IMR-90 (cell line): ENCODE measurements at regions not wholly inside any gene's neighbourhood (a gene's known extent, or its start where the extent isn't known, plus 50 kb on each side); places are given as distances from the start of the nearest gene placed in this dataset.

ENCODE experiments used
- ATAC-seq: fragments of 200-7000 bp; cut with Tn5 transposase; 2 replicates; pipeline ENCODE4 v1.9.1; 2020; ENCODE audit warnings: low read depth, mild to moderate bottlenecking, moderate library complexity
- BruUV-seq: library from RNA; stranded (reverse); fragments of 400-500 nt; replicated peaks from 2 replicates; lab custom pipeline; 2021; lab: Mats Ljungman, UMichigan
- CTCF ChIA-PET: fragments of 300-600 bp; formaldehyde crosslinking; extraction: SDS; loops from one replicate; lab custom pipeline; 2021; ENCODE audit warnings: antibody characterized with exemption; lab: Yijun Ruan, JAX
- POLR2A ChIA-PET: fragments of 300-600 bp; sonication (Branson Sonifier 250); formaldehyde crosslinking; loops from one replicate; lab custom pipeline; 2022; ENCODE audit warnings: antibody characterized with exemption; ENCODE audit not compliant: unreplicated experiment; lab: Charles Lee
- DNase-seq: peaks from one replicate; pipeline ENCODE4 v3.0.0; 2013
- H2AFZ ChIP-seq: replicated peaks from 2 replicates; pipeline ENCODE3; 2013; ENCODE audit warnings: low read length, mild to moderate bottlenecking; ENCODE audit not compliant: poor library complexity
- H2AK5ac ChIP-seq: 2 replicates; pipeline ENCODE4 v1.6.1; 2013; ENCODE audit warnings: low read depth, low read length, inconsistent platforms
- H2AK9ac ChIP-seq: replicated peaks from 2 replicates; pipeline ENCODE3; 2013; ENCODE audit warnings: mild to moderate bottlenecking, low read depth, low read length, moderate library complexity; ENCODE audit not compliant: poor library complexity
- H2BK120ac ChIP-seq: 2 replicates; pipeline ENCODE4 v1.6.1; 2013; ENCODE audit warnings: low read depth, low read length, inconsistent platforms
- H2BK15ac ChIP-seq: 3 replicates; pipeline ENCODE4 v1.6.1; 2013; ENCODE audit warnings: low read depth, low read length, inconsistent platforms
- H2BK20ac ChIP-seq: 2 replicates; pipeline ENCODE4 v1.6.1; 2013; ENCODE audit warnings: low read depth, mild to moderate bottlenecking, inconsistent platforms, low read length, moderate library complexity
- H2BK5ac ChIP-seq: 2 replicates; pipeline ENCODE4 v1.6.1; 2013; ENCODE audit warnings: mild to moderate bottlenecking, low read depth, low read length, inconsistent platforms; ENCODE audit not compliant: poor library complexity, severe bottlenecking
- H3K14ac ChIP-seq: replicated peaks from 2 replicates; pipeline ENCODE4 v1.6.1; 2013; ENCODE audit warnings: low read depth, low read length, inconsistent platforms
- H3K18ac ChIP-seq: 2 replicates; pipeline ENCODE4 v1.6.1; 2013; ENCODE audit warnings: low read depth, low read length, control low read depth
- H3K23ac ChIP-seq: 2 replicates; pipeline ENCODE4 v1.6.1; 2013; ENCODE audit warnings: low read depth, low read length, inconsistent platforms
- H3K27ac ChIP-seq: 2 replicates; pipeline ENCODE4 v1.5.1; 2013; ENCODE audit warnings: mild to moderate bottlenecking, control low read depth, low read length; ENCODE audit not compliant: insufficient read depth
- H3K27me3 ChIP-seq: 2 replicates; pipeline ENCODE4 v1.6.1; 2013; ENCODE audit warnings: low read length; ENCODE audit not compliant: control insufficient read depth, insufficient read depth
- H3K36me3 ChIP-seq: 2 replicates; pipeline ENCODE4 v1.6.1; 2013; ENCODE audit warnings: low read length, mixed read lengths; ENCODE audit not compliant: control insufficient read depth, insufficient read depth
- H3K4ac ChIP-seq: 2 replicates; pipeline ENCODE4 v1.6.1; 2013; ENCODE audit warnings: low read depth, low read length, inconsistent platforms
- H3K4me1 ChIP-seq: 2 replicates; pipeline ENCODE4 v1.6.1; 2013; ENCODE audit warnings: low read length, mixed read lengths; ENCODE audit not compliant: control insufficient read depth, insufficient read depth
- H3K4me2 ChIP-seq: 2 replicates; pipeline ENCODE4 v1.6.1; 2013; ENCODE audit warnings: low read depth, mild to moderate bottlenecking, control low read depth, low read length, moderate library complexity
- H3K4me3 ChIP-seq: 2 replicates; pipeline ENCODE4 v1.5.1; 2013; ENCODE audit warnings: low read depth, mild to moderate bottlenecking, control low read depth, low read length, moderate library complexity; ENCODE audit not compliant: insufficient read depth
- H3K56ac ChIP-seq: 2 replicates; pipeline ENCODE4 v1.6.1; 2013; ENCODE audit warnings: low read length, inconsistent platforms; ENCODE audit not compliant: insufficient read depth; ENCODE audit errors: extremely low read depth
- H3K79me1 ChIP-seq, 2 experiments: 2 replicates each; pipeline ENCODE4 v1.6.1; 2013; ENCODE audit warnings: low read length in 2 of 2, inconsistent platforms in 1 of 2, low read depth in 1 of 2
- H3K9ac ChIP-seq: 2 replicates; pipeline ENCODE4 v1.6.1; 2013; ENCODE audit warnings: low read depth, low read length, control low read depth
- H3K9me1 ChIP-seq: 2 replicates; pipeline ENCODE4 v1.6.1; 2013; ENCODE audit warnings: low read length, inconsistent platforms; ENCODE audit not compliant: insufficient read depth
- H3K9me3 ChIP-seq: 2 replicates; pipeline ENCODE4 v1.6.1; 2013; ENCODE audit warnings: low read length; ENCODE audit not compliant: control insufficient read depth, insufficient read depth
- H4K20me1 ChIP-seq: 2 replicates; pipeline ENCODE4 v1.6.1; 2013; ENCODE audit warnings: low read length, inconsistent platforms; ENCODE audit not compliant: insufficient read depth
- H4K5ac ChIP-seq: 2 replicates; pipeline ENCODE4 v1.6.1; 2013; ENCODE audit warnings: mild to moderate bottlenecking, low read depth, low read length, control low read depth
- H4K8ac ChIP-seq, 2 experiments: 2 replicates each; pipeline ENCODE4 v1.6.1; 2013; ENCODE audit warnings: low read depth in 2 of 2, low read length in 2 of 2, control low read depth in 1 of 2, inconsistent platforms in 1 of 2
- H4K91ac ChIP-seq: 2 replicates; pipeline ENCODE4 v1.6.1; 2013; ENCODE audit warnings: low read depth, low read length, inconsistent platforms; ENCODE audit not compliant: insufficient read depth
- CEBPB ChIP-seq: IDR thresholded peaks from 2 replicates; pipeline ENCODE4 v1.6.1; 2012; ENCODE audit warnings: low read depth, low read length, improper control_type of control experiment
- SMC3 ChIP-seq: fragments of 150-350 bp; IDR thresholded peaks from 2 replicates; pipeline ENCODE4 v1.6.1; 2016; ENCODE audit warnings: low read depth, mild to moderate bottlenecking, antibody characterized with exemption, low read length, moderate library complexity
- WGBS, 2 experiments: methylation state at CpG; one replicate each; pipeline versions ENCODE4 v1.1.5 to v1.1.7; 2013; ENCODE audit warnings: missing lambda C conversion rate in 2 of 2; ENCODE audit not compliant: insufficient read length in 1 of 2; ENCODE audit errors: extremely low coverage in 2 of 2; 5-methylcytosine and 5-hydroxymethylcytosine counted together
- dilution Hi-C: fragments of 300-500 bp; cut with HindIII; formaldehyde crosslinking; loops from one replicate; pipeline ENCODE4 v1.14.3; 2018; ENCODE audit warnings: low sequenced_read_pairs; ENCODE audit not compliant: unreplicated experiment
- in situ Hi-C: fragments of 300-500 bp; cut with MboI; formaldehyde crosslinking; loops from 3 replicates; pipeline ENCODE4 v1.14.3; 2019; ENCODE audit warnings: low sequenced_read_pairs, inconsistent platforms, mixed read lengths
- intact Hi-C: fragments of 100-400 bp; cut with micrococcal nuclease; formaldehyde crosslinking; loops from 2 replicates; pipeline ENCODE4 v1.10.0; 2022

DNA sequence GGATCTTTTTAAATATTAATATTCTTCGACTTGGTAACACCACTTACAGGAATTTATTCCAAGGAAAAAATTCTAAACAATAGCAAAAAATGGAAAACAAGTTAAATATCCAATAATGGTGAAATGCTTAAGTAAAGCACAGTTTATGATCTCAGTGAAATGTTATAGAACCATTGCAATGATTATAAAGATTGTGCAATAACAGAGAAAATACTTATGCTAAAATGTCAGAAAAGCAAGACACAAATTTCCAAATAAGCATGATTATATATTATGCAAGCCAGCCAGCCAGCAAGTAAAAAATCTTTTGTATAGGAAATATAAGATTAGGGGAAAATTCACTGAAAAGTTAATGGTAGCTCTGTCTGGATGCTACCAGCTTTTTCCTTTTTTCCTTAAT lies 102.7 kb upstream of the EFNA5 start:
- Histone ChIP-seq H4K5ac (no peak overlapping the region), H3K9me1 (no peaks in the 10 kb centered on the region), H2AK9ac (no peak overlapping the region), H3K4ac (no peak overlapping the region), H2AFZ (no peak overlapping the region), H3K23ac (no peak overlapping the region), H3K9me3 (no peaks in the 10 kb centered on the region), H3K27me3 (no peaks in the 10 kb centered on the region), H3K56ac (no peak overlapping the region), H3K4me1 (peaks cover 1% of the 10 kb centered on the region; the same call in 1 of the 2 replicates), H4K91ac (no peak overlapping the region), H3K27ac (no peak overlapping the region), H2BK15ac (no peak overlapping the region), H2BK20ac (no peak overlapping the region), H3K4me3 (no peak overlapping the region), H2AK5ac (no peak overlapping the region), H3K4me2 (no peak overlapping the region), H3K36me3 (no peaks in the 10 kb centered on the region), H2BK5ac (no peak overlapping the region), H4K20me1 (no peaks in the 10 kb centered on the region), H3K79me1 (no peaks in the 10 kb centered on the region), H3K14ac (no peak overlapping the region), H4K8ac (no peak overlapping the region), H2BK120ac (no peak overlapping the region), H3K18ac (no peak overlapping the region), H3K9ac (no peak overlapping the region)
- ATAC-seq (no peak), DNase-seq (no peak)
- no TSS peak for BruUV-seq
- peak; percentile 86 for TF ChIP-seq CEBPB
- no peak for TF ChIP-seq SMC3
- dilution Hi-C loops: no loop called here
- POLR2A ChIA-PET: no interaction called here
- CTCF ChIA-PET: no interaction called here
- in situ Hi-C loops: no loop called here
- no CpG with 5 or more reads among the region's 1 CpG for WGBS, 2 experiments
- intact Hi-C loops: no loop called here
